ENCODE measurements at regions not wholly inside any gene's neighbourhood (a gene's known extent, or its start where the extent isn't known, plus 50 kb on each side); places are given as distances from the start of the nearest gene placed in this dataset.
"Not testable (repeated sequence)": the region's sequence is repeated elsewhere in the genome, so short reads cannot be mapped to it uniquely, and the experiment has no call there.

DNA sequence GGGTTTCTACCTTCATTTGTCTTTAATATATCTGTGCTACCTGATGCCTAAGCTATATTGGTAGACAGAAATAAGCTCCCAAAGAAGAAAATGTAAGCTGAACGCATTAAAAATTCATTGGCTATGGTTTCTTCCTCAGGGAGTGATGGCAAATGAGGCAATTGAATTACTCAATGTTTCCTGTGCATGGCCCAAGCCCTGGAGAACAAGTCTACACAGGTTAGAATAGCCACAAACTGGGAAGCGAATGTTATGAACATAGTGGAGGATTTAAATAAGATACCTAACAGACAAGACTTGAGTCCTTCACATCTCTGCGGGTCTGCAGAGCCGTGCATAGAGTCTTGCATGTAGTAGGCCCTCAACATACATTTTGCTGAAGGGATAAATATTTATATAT, 350.3 kb downstream of the RWDD3 start:
- no peak for DNase-seq (ENCODE audit: low read depth, low spot score)

DNA sequence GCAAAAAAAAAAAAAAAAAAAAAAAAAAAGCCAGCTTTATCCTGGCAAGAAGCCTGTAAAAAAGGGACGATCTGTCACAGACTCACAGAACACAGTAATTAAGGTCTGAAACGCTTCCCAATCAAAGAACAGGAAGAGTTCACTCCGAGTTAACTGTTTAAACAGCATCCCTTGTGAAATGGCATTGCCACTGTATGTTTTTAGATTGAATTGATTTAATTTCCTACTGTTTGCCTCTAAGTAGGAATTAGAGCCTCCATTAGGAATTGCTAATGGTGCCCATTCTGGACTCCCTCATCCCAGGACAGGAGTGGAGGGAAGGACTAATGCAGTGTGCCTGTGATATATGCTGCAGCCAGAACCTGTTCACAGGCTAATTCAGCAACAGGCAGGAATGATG, 370.8 kb downstream of the RWDD3 start:
- no peak for DNase-seq (ENCODE audit: low read depth, low spot score)

DNA sequence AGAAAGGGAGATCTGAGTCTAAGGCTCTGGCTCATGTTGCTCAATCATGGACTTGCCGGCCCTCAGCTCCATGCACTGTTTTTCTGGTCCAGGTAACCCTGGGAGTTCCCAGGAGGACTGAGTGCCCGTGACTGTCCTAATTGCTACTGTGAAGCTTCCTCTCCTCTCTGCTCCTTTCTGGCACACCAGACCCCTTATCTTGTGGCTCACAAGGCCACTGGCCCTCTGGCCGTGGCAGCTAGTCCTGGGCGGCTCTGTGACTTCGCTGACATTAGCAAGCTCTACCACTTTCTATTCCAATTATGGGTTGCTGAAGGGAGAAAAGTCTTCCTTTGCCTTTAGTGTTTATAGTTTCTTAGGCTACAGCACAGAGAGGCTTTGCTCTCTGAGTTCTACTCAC, 380.2 kb downstream of the RWDD3 start:
- DNase-seq (ENCODE audit: low read depth, low spot score) = no peak

GRCh38 chr1:95615421-95615820, 381.4 kb downstream of the RWDD3 start:
- no peak for DNase-seq (ENCODE audit: low read depth, low spot score)

DNA sequence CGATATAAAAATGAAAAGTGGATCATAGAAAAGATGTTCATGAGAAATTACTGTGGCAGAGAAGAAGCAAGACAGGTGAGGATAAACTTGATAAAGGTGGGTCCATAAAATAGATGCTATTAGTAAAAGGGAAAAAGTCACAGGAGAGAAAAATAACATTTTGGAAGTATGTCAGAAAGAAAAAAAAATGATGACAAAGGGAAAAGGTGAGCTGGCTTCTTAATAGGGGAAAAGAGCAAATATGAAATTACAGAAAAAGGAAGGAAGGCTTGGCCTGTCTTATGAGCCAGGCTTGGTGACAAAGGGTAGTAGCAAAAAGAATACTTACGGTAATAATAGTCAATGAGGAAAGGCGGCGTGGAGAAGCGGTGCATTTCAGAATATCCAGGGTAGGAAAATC, 386.1 kb downstream of the RWDD3 start:
- DNase-seq (ENCODE audit: low read depth, low spot score) = no peak

GRCh38 chr1:95622609-95623008, 388.6 kb downstream of the RWDD3 start:
- no peak for DNase-seq (ENCODE audit: low read depth, low spot score)

- DNase-seq (ENCODE audit: low read depth, low spot score) = no peak
Observed at GRCh38 chr1:95625224-95625623, 391.2 kb downstream of the RWDD3 start.

GRCh38 chr1:95627244-95627643, 393.2 kb downstream of the RWDD3 start:
- DNase-seq (ENCODE audit: low read depth, low spot score) = no peak

- no peak for DNase-seq (ENCODE audit: low read depth, low spot score)
Observed at GRCh38 chr1:95631695-95632094, 397.7 kb downstream of the RWDD3 start.

GRCh38 chr1:95635811-95636210, 401.8 kb downstream of the RWDD3 start:
- no peak for DNase-seq (ENCODE audit: low read depth, low spot score)

DNA sequence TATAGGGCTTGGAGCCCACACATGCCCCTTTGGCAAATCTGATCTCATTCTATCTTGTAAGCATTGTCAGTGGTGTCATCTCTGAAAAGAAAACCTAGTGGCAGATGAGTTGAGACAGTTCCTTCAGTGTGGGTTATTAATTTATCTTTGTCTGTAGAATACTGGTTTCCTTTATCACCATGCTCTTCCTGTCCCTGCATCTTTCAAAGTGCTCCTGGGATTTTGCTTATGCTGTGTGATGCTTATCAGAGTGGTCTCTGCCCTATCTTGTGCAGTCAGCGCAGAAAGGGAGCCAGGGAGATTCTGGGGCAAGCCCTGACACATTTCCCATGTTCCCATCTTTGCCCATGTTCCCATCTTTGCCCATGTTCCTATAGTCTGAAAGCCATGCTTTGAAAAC, 402.9 kb downstream of the RWDD3 start:
- no peak for DNase-seq (ENCODE audit: low read depth, low spot score)

GRCh38 chr1:95640746-95641145, 406.7 kb downstream of the RWDD3 start:
- no peak for DNase-seq (ENCODE audit: low read depth, low spot score)

DNA sequence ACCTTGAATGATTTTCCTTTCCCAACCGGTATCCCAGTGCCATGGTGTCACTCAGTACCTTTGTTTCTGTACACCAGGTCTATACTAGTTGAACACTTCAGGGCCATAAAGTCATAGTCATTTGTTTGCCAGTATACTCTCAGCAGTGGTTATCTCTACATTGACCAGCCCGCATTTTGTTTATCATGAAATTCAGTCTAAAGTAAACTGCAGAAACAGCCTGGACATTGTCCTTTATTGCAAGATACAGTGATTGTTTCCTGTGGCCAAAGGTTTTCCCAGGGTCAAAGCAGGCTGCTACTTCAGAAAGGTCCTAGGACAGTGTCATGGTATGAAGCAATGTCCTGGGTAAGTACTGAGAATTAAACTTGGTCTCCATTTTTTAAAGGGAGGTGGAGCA, 407.4 kb downstream of the RWDD3 start:
- DNase-seq (ENCODE audit: low read depth, low spot score) = no peak

- no peak for DNase-seq (ENCODE audit: low read depth, low spot score)
Observed at GRCh38 chr1:95642035-95642434, 408.0 kb downstream of the RWDD3 start.

GRCh38 chr1:95643071-95643470, 409.1 kb downstream of the RWDD3 start:
- DNase-seq (ENCODE audit: low read depth, low spot score) = no peak

DNA sequence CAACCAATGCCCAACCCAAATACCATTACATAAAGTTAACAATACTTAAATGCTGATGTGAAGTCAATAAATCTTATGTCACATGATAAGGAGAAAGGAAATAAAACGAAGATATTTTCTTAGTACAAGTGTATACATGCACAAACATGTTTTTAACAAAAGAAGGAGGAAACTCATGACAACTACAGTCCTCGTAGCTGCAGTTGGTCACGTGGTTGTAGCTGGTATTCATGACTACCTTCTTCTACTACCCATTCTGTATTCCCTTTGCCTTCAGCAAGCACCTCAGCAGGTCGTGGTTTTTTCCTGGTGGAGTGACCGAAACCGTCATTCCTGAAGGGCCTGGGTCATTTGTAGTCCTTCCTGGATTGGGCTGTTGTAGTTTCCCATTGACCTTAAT, 411.1 kb downstream of the RWDD3 start:
- not testable (repeated sequence) for DNase-seq (ENCODE audit: low read depth, low spot score)

- DNase-seq (ENCODE audit: low read depth, low spot score) = no peak
Observed at GRCh38 chr1:95650631-95651030, 416.6 kb downstream of the RWDD3 start.

- DNase-seq (ENCODE audit: low read depth, low spot score) = no peak
Observed at GRCh38 chr1:95652423-95652965, 418.5 kb downstream of the RWDD3 start.

DNA sequence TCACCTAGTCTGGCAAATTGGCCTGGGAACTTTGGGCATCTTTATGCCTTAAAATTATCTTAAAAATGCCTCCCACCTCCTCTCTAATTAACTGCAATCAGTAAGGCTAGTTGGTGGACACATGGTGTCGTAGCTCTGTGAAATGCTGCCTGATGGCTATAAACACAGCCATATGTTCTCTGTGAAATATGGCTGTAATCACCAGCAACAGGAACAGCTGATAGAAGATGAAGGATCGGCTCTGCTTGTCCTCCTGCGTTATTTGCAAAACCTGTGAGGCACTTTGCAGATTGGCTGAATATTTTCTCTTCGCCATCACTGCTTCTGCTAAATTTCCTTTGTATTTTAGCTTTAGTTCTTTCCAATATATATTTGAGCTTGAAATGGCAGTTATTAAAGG, 419.6 kb downstream of the RWDD3 start:
- DNase-seq (ENCODE audit: low read depth, low spot score) = no peak

- DNase-seq (ENCODE audit: low read depth, low spot score) = no peak
Observed at GRCh38 chr1:95655321-95656020, 421.5 kb downstream of the RWDD3 start.

GRCh38 chr1:95657248-95657647, 423.2 kb downstream of the RWDD3 start:
- DNase-seq (ENCODE audit: low read depth, low spot score) = no peak

GRCh38 chr1:95659166-95659565, 425.2 kb downstream of the RWDD3 start:
- no peak for DNase-seq (ENCODE audit: low read depth, low spot score)

- no peak for DNase-seq (ENCODE audit: low read depth, low spot score)
Observed at GRCh38 chr1:95659588-95659987, 425.6 kb downstream of the RWDD3 start.

DNA sequence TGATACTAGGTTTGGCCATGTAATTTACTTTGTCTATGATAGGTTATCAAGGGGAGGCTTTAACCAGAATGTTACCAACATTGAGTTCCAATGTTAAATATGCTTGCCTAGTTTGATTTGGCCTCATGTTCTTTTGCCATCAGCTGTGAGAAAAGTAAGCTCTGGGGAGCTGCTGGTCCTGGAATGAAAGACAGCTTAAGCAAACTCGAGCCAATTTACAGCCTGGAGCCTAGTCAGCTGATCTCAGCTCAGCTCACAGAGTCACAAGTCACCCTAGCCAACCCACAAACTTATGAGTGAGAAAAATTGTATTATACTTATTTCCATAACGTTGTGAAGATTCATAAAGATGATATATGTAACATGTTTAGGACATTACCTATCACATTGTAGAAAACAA, 426.7 kb downstream of the RWDD3 start:
- no peak for DNase-seq (ENCODE audit: low read depth, low spot score)
